Stimulated activated CD8-positive, alpha-beta memory T cell treated with anti-CD3 and anti-CD28 coated beads, Interleukin-7, amount 100 ng/mL, for 4 hours (primary cell): ENCODE measurements at regions not wholly inside any gene's neighbourhood (a gene's known extent, or its start where the extent isn't known, plus 50 kb on each side); places are given as distances from the start of the nearest gene placed in this dataset.

Source experiments
- DNase-seq, 2 donors: peaks; one replicate each; pipeline ENCODE4 v3.0.0-alpha.2; 2020; ENCODE audit warnings: low read depth in 2 of 2

DNA sequence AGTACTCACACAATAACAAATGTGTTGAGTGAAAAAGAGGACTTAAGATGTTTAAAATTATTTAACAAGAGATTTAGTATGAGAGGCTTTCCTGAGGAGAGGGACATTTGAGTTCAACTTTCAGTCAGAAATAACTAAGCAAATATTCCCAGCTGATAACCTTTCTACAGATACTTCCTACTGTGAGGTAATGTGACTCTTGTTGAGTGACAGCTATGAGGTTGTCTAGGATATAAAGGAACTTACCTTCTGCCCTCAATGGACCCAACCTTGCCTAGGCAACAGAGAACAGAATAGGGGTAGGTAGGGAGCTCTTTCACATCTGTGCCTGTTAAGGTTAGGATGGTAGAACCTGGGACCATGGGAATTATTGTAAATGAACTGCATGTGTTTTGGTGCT is 54.7 kb downstream of the GLUD2 start:
- DNase-seq, result no peak

DNA sequence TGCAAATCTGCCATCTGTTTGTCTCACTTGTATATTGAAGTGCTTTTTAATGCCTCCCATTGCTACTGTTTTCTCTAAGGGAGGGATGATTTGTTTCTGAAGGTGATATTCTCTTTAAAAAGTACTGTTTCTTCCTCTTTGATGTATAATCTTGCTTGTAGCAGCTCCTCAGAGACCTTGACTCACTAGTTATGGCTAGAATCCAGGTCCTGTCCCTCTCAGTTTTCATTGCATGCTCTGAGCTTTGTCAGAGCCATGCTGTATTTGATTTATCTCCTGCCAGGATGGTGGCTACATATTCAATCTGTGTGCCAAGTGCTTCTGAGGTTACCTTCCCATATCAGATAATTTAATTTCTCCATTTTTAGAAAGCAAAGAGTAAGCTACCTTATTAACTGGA is 56.0 kb downstream of the GLUD2 start:
- no peak for DNase-seq

DNA sequence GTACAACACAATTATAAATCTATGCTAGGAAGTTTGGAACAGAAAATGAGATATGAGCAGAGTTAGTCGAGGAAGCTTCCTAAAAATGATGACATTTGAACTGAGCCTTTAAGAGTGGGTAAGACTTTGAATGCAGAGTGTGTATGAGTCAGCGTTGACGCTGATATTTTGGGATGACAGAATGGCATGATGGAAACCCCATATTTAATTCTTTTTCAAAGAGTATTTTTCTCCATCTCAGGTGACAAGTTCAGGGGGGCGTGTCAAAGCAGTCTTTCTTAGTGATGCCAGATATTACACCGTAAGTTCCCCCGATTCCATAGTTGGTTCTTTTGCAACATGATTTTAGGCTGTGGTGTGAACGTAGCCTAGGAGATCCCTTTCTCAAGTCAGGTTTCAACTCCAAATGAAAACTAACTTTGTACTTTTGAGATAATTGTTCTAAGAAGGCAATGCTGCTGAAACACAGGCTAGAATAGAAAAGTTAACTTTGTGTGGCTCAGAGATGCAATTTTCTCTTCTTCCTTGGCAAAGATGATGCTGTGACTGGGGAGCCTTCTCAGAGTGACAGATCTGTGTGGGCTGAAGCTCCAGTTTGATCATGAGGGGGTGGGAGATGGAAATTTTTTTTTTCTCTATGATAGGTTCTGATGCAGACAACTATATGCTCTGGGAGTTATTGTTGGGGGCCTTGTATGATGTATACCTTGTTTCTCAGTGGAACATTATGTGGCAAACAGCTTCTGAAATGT is 59.2 kb downstream of the GLUD2 start:
- DNase-seq, result no peak

DNA sequence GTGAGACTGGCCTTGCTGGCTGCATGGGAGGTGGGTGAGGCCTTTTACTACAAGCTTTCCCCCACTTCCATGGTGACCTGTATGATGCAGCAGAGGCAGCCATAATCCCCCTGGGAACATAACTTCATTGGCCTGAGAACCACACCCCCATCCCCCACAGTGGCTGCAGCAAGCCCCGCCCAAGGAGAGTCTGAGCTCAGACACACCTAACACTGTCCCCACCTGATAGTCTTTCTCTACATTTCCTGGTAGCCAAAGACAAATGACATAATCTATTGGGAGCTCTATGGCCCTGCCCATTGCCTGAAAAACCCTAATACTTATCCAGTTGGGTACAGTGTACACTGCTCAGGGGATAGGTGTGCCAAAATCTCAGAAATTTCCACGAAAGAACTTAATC is 62.6 kb downstream of the GLUD2 start:
- DNase-seq, result no peak

DNA sequence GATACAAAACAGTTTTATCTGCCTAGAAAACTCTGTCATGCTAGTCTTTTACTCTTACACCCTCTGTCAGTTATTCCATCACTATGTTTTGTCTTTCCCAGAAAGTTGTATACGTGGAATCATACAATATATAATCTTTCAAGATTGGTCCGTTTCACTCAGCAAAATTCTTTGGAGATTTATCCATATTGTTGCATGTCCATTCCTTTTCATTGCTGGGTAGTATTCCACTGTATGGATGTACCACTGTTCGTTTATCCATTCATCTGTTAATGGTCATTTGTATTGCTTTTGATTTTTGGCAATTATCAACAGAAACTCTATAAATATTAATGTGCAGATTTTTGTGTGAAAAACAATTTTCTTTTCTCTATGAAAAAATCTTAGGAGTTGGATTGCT is 63.1 kb downstream of the GLUD2 start:
- no peak for DNase-seq

DNA sequence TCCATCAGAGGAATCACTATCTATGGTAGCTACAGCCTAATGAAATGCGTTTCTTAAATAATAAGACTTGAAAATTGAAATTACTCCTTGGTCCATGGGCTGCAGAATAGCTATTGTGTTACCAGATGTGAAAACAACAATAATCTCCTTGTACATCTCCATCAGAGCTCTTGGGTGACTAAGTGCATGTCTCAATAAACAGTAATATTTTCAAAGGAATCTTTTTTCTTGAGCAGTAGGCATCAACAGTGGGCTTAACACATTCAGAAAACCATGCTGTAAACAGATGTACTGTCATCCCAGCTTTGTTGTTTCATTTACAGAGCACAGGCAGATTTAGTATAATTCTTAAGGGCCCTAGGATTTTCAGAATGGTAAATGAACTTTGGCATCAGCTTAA is 67.3 kb downstream of the GLUD2 start:
- no peak for DNase-seq

- DNase-seq, result no peak
Observed at GRCh38 chrX:121120690-121121605, 73.5 kb downstream of the GLUD2 start.

- DNase-seq, result no peak
Observed at GRCh38 chrX:121122332-121122731, 74.9 kb downstream of the GLUD2 start.

- DNase-seq, result no peak
Observed at GRCh38 chrX:121128925-121129877, 81.8 kb downstream of the GLUD2 start.

DNA sequence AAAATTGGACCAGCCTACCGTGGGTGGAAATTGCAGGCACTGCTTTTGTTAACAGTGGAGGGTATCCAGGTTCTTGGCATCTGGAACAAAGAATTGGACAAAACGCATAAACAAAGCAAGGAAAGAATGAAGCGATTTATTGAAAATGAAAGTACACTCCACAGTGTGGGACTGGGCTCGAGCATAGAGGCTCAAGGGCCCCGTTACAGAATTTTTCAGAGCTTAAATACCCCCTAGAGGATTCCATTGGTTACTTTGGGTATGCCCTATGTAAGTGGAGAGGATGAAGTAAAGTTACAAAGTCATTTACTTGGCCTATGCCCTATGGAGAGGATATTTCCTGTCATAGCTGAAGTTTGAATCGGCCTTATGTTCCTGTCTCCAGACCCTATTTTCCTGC is 85.3 kb downstream of the GLUD2 start:
- no peak for DNase-seq

DNA sequence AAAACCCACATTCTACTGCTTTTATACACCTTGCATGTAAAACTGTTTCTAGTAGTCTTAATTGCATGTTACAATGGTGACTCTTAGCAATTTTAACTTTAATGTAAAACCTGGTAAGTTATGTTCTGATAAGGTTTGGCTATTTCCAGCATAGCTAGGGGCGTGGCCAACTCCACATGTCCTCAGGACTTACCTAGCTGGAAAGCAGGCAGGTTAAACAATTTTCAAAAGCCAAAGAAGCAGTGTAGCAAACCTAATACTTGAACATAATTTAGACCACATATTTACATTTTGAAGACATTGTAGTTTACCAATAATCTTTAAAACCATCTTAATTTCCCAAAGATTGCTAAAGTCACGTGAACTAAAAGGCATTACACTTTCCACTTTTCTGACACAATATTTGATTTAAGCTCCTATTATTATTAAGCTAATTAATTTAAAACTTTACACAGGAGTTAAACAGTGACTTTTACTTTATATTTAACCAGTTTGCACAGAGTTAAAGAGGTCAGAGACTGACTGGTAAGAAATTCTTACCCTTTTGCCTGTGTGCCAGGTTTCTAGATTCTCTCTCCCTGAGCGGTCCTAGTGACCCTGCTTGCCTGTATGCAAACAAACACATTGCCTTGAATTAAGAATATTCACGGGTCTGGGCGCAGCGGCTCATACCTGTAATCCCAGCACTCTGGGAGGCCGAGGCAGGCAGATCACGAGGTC is 88.2 kb downstream of the GLUD2 start:
- no peak for DNase-seq

GRCh38 chrX:121146059-121146628 is 98.7 kb downstream of the GLUD2 start:
- no peak for DNase-seq

DNA sequence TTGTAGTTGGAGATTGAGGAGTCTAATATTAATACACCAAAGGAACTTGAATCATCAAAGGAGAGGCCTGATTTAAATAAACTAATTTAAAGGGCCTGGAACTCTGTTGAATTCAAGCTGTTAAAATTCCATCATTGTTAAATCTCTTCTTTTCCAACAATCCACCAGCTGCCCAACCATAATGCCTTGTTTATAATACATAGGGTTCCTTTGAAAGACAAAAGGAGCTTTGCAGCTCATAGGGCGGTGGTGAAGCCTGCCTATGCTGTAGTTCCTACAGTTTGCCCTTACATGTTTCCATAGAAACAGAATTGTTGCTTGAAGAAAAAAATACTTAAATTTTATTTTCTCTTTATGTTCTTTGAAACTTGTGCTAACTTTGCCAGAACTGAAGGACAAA is 102.8 kb downstream of the GLUD2 start:
- DNase-seq, result no peak

DNA sequence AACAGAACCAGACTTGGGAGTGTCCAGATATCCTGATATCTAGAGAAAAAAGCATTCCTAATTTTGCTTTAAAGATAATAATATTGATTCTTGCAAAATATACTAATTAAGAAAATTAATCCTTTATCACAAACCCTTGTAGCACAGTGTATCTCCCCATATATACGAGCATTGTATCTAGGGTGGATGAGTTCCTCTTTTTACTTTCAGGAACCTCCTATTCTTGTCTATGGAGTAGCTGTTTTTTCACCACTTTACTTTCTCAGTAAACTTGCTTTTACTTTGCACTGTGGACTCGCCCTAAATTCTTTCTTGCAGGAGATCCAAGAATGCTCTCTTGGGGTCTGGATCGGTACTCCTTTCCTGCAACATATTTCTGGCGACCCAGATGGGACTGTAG is 103.9 kb downstream of the GLUD2 start:
- DNase-seq, result no peak

- DNase-seq, result no peak
Observed at GRCh38 chrX:121154858-121155404, 107.5 kb downstream of the GLUD2 start.

DNA sequence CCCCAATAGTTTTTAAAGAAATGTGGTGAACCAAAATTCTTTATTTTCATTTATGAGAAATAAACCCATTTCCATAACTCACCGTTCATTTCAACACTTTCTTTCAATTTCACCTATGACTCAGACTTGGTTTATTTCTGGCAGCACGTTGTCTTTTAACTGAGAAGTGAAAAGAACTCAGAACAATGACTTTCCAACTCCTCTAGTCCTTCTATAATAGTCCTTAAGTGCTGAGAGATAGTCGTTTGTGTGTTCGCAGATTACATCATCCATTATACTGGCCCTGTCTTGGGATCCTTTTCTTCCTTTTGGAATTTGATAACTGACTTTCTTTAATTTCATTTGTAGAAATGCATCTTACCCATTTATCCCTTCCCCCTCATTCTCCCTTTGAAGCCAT is 113.6 kb downstream of the GLUD2 start:
- DNase-seq, result no peak

DNA sequence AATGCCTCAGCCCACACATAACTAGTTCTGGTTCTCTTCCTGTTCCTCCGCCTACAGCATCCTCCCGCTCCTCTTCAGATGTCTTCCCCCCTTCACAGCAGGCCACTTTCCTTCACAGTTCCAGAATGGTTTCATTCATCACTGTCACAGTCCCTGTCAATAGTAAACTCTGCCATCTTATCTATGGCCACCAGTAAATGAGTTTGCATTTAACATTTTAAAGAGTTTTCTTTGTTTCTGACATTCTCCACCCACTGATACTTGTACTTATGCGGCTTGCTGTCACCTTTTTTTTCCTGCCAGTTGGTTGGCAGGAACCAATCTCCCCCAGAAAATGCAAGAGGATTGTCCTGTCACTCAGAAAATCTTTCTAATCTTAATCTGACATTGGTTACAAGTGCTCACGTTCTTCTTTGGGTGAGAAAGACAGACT is 114.1 kb downstream of the GLUD2 start:
- no peak for DNase-seq

- DNase-seq, result no peak
Observed at GRCh38 chrX:121163443-121163842, 116.0 kb downstream of the GLUD2 start.

DNA sequence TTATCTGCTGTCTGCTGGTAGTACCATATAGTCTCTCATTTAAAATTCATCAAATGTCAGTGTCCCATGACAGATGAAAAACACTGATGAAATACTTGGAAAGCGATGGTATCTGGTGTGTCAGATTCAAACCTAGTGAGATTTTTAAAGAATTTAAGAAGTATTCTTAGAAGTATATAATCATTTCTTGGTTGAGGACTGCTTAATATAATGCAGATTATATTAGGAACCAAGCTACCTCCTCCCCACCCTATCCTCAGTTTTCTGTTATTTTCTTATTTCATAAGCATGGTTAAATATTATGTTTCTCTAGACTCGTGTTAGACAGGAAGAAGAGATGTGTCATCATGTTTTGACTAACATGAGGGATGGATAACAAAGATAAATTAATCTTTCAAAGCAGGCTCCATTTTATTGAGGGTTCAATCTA is 118.5 kb downstream of the GLUD2 start:
- no peak for DNase-seq
